ENCODE measurements at regions not wholly inside any gene's neighbourhood (a gene's known extent, or its start where the extent isn't known, plus 50 kb on each side); places are given as distances from the start of the nearest gene placed in this dataset.

- no peak overlapping the region for H3K56ac ChIP-seq (ENCODE audit: extremely low read depth, insufficient read depth, low read length)
- intact Hi-C loops (cut with micrococcal nuclease): no loop called here
- DNase-seq (no peak), ATAC-seq (ENCODE audit: low read depth) (no peak)
- H2BK15ac ChIP-seq (ENCODE audit: low read depth, low read length): no peak overlapping the region
- no peak overlapping the region for H4K5ac ChIP-seq (ENCODE audit: low read depth, low read length)
- no peak overlapping the region for H2AK9ac ChIP-seq (replicated peaks; ENCODE audit: low read depth, low read length, poor library complexity)
- no peaks in the 10 kb centered on the region for H3K36me3 ChIP-seq (ENCODE audit: control insufficient read depth, insufficient read depth, low read length)
- no peaks in the 10 kb centered on the region for H3K79me1 ChIP-seq (ENCODE audit: low read depth in 1 of 2, low read length in 2 of 2)
- no peak overlapping the region for H3K4me3 ChIP-seq (ENCODE audit: insufficient read depth, low read depth, low read length)
- no peaks in the 10 kb centered on the region for H3K9me3 ChIP-seq (ENCODE audit: control insufficient read depth, insufficient read depth, low read length)
- H3K27ac ChIP-seq (ENCODE audit: insufficient read depth, low read length): no peak overlapping the region
- no CpG with 5 or more reads among the region's 1 CpG for WGBS, 2 experiments (ENCODE audit: extremely low coverage in 2 of 2, insufficient read length in 1 of 2)
- H2BK5ac ChIP-seq (ENCODE audit: low read depth, low read length, poor library complexity, severe bottlenecking): no peak overlapping the region
- CTCF ChIA-PET: interaction anchor here (0.8 kb wide), 1 partner anchor 341 kb away, joined by 3 read pairs; no protein-coding TSS in a partner anchor
- no peak overlapping the region for H2BK20ac ChIP-seq (ENCODE audit: low read depth, low read length)
- POLR2A ChIA-PET (ENCODE audit: unreplicated experiment): no interaction called here
- H4K8ac ChIP-seq (ENCODE audit: low read depth in 2 of 2, low read length in 2 of 2): no peak overlapping the region
- dilution Hi-C loops (cut with HindIII; ENCODE audit: low sequenced_read_pairs, unreplicated experiment): no loop called here
- no peak overlapping the region for H3K4ac ChIP-seq (ENCODE audit: low read depth, low read length)
- no peak overlapping the region for H2AK5ac ChIP-seq (ENCODE audit: low read depth, low read length)
- no peaks in the 10 kb centered on the region for H4K20me1 ChIP-seq (ENCODE audit: insufficient read depth, low read length)
- H3K9ac ChIP-seq (ENCODE audit: low read depth, low read length): no peak overlapping the region
- peaks cover 4% of the 10 kb centered on the region for H3K27me3 ChIP-seq (ENCODE audit: control insufficient read depth, insufficient read depth, low read length)
- no peak overlapping the region for H4K91ac ChIP-seq (ENCODE audit: insufficient read depth, low read depth, low read length)
- BruUV-seq (replicated peaks): no TSS peak
- H3K23ac ChIP-seq (ENCODE audit: low read depth, low read length): no peak overlapping the region
- no peak overlapping the region for H2AFZ ChIP-seq (replicated peaks; ENCODE audit: low read length, poor library complexity)
- no peaks in the 10 kb centered on the region for H3K4me1 ChIP-seq (ENCODE audit: control insufficient read depth, insufficient read depth, low read length)
- no peak overlapping the region for H3K14ac ChIP-seq (replicated peaks; ENCODE audit: low read depth, low read length)
- no peak overlapping the region for H3K4me2 ChIP-seq (ENCODE audit: low read depth, low read length)
- no peak overlapping the region for H2BK120ac ChIP-seq (ENCODE audit: low read depth, low read length)
- no peak overlapping the region for H3K18ac ChIP-seq (ENCODE audit: low read depth, low read length)
- TF ChIP-seq FOS (IDR thresholded peaks at IDR 0.05; ENCODE audit: low read depth, low read length) (no peak), CTCF (conservative IDR thresholded peaks at IDR 0.05; ENCODE audit: low read depth, low read length) (no peak), USF2 (IDR thresholded peaks at IDR 0.05; ENCODE audit: low read depth, low read length) (no peak), ELK1 (IDR thresholded peaks at IDR 0.05; ENCODE audit: borderline replicate concordance, low read depth, low read length) (no peak), MAFK (IDR thresholded peaks at IDR 0.05; ENCODE audit: low read depth, low read length) (0 out of 2 replicates have a peak, but pooled peaks have one; percentile 30)
- H3K9me1 ChIP-seq (ENCODE audit: insufficient read depth, low read length): no peaks in the 10 kb centered on the region
- in situ Hi-C loops (cut with MboI; ENCODE audit: low sequenced_read_pairs): loop anchor here (5.0 kb wide), 1 partner anchor 536 kb away; no protein-coding TSS in a partner anchor
Measured at GRCh38 chr20:11671015-11671511, 246.6 kb upstream of the BTBD3 start.
